OCI-LY1 (cell line): ENCODE measurements at regions not wholly inside any gene's neighbourhood (a gene's known extent, or its start where the extent isn't known, plus 50 kb on each side); places are given as distances from the start of the nearest gene placed in this dataset.
"Not testable (repeated sequence)": the region's sequence is repeated elsewhere in the genome, so short reads cannot be mapped to it uniquely, and the experiment has no call there.

ENCODE experiments used
- EZH2 ChIP-seq: fragments of 200-600 bp; sonication (generic), shearing (Covaris generic); IDR thresholded peaks from 2 replicates; pipeline ENCODE4 v1.8.0; 2017; ENCODE audit warnings: borderline replicate concordance, mixed run types, mild to moderate bottlenecking, antibody characterized with exemption, low read length, moderate library complexity, mixed read lengths
- TF ChIP-seq, protein P1 (sequence below): fragments of 200-600 bp; sonication (generic), shearing (Covaris generic); IDR thresholded peaks from 2 replicates; pipeline ENCODE4 v1.5.1; 2017; ENCODE audit warnings: mild to moderate bottlenecking, antibody characterized with exemption, low read length, moderate library complexity, mixed read lengths

DNA sequence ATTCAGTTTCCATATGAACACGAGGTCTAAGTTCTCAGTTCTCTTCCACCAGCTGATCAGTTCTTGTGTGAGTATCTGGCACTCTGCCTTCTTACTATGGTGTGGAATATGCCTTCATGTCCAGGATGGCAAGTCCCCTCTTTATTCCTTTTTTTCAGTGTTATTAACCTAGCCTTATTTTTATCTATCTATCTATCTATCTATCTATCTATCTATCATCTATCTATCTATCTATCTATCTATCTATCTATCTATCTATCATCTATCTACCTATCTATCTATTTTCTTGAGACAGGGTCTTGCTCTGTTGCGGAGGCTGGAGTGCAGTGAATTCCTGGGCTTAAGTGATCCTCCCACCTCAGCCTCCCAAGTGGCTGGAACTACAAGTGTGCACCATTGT is 329.2 kb upstream of the TNRC6C start:
- TF ChIP-seq, protein P1, sequence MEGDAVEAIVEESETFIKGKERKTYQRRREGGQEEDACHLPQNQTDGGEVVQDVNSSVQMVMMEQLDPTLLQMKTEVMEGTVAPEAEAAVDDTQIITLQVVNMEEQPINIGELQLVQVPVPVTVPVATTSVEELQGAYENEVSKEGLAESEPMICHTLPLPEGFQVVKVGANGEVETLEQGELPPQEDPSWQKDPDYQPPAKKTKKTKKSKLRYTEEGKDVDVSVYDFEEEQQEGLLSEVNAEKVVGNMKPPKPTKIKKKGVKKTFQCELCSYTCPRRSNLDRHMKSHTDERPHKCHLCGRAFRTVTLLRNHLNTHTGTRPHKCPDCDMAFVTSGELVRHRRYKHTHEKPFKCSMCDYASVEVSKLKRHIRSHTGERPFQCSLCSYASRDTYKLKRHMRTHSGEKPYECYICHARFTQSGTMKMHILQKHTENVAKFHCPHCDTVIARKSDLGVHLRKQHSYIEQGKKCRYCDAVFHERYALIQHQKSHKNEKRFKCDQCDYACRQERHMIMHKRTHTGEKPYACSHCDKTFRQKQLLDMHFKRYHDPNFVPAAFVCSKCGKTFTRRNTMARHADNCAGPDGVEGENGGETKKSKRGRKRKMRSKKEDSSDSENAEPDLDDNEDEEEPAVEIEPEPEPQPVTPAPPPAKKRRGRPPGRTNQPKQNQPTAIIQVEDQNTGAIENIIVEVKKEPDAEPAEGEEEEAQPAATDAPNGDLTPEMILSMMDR = not testable (repeated sequence)
- TF ChIP-seq EZH2 = not testable (repeated sequence)
